Right lobe of liver (tissue), 6 donors: ENCODE measurements at regions not wholly inside any gene's neighbourhood (a gene's known extent, or its start where the extent isn't known, plus 50 kb on each side); places are given as distances from the start of the nearest gene placed in this dataset.

Source experiments
- ATAC-seq, 4 donors: fragments of 200-7000 bp; cut with Tn5 transposase; one replicate each; pipeline ENCODE4 v1.9.1; 2020; ENCODE audit warnings: mild to moderate bottlenecking in 4 of 4, moderate library complexity in 4 of 4
- DNase-seq, 3 donors: peaks; one replicate each; pipeline ENCODE4 v3.0.0-alpha.2; 2020
- H3K27ac ChIP-seq, 3 donors: fragments of 200-600 bp; one replicate each; pipeline ENCODE4 v1.8.0; 2022
- H3K27me3 ChIP-seq, 2 donors: fragments of 200-600 bp; one replicate each; pipeline ENCODE4 v1.8.0; 2022
- H3K36me3 ChIP-seq, 4 donors: fragments of 200-600 bp; sonication (generic) in 1 of 4; one replicate each; pipeline versions ENCODE4 v1.5.1 to v1.8.0; 2017 to 2022; ENCODE audit warnings: control low read depth in 1 of 4
- H3K4me1 ChIP-seq, 4 donors: fragments of 200-600 bp; sonication (generic) in 1 of 4; one replicate each; pipeline versions ENCODE4 v1.5.1 to v1.8.0; 2017 to 2022; ENCODE audit warnings: control low read depth in 1 of 4
- H3K4me3 ChIP-seq, 3 donors: fragments of 200-600 bp; one replicate each; pipeline ENCODE4 v1.8.0; 2022
- H3K9me3 ChIP-seq, 4 donors: fragments of 200-600 bp; sonication (generic) in 1 of 4; one replicate each; pipeline versions ENCODE4 v1.5.1 to v1.8.0; 2017 to 2022; ENCODE audit warnings: control low read depth in 1 of 4
- CTCF ChIP-seq, 4 donors: fragments of 200-600 bp in 3 of 4; fragments of 450-650 bp in 1 of 4; IDR thresholded peaks; one replicate each; pipeline versions ENCODE4 v1.5.1 to v1.8.0; 2016 to 2022; ENCODE audit warnings: antibody characterized with exemption in 4 of 4, mild to moderate bottlenecking in 2 of 4
- POLR2A ChIP-seq: fragments of 450-650 bp; IDR thresholded peaks from one replicate; pipeline ENCODE4 v1.6.1; 2017; ENCODE audit warnings: antibody characterized with exemption, mild to moderate bottlenecking
- WGBS: methylation state at CpG from one replicate; pipeline ENCODE4 v1.1.6; 2018; ENCODE audit warnings: low coverage, low lambda C conversion rate; ENCODE audit not compliant: insufficient coverage; ENCODE audit errors: missing lambda C conversion rate; 5-methylcytosine and 5-hydroxymethylcytosine counted together
- intact Hi-C, 2 donors: fragments of 100-400 bp; cut with DNase I; formaldehyde crosslinking; loops; one replicate each; pipeline versions ENCODE4 v1.11.2 to v1.14.1; 2022
- donor health status: DM: no; HTN: yes; CAD: no.
- donor health status: DM: no; HTN: no; CAD: no.
- donor health status: DM: no; HTN: no; CAD: no.
- donor health status: DM: no; HTN: yes; CAD: no.
- donor health status: DM: no; HTN: yes; CAD: no.

- DNase-seq (no peak), ATAC-seq (no peak)
- intact Hi-C loops = no loop called here
- no peaks in the 10 kb centered on the region for H3K27me3 ChIP-seq
- H3K4me1 ChIP-seq = no peaks in the 10 kb centered on the region
- H3K27ac ChIP-seq = no peak overlapping the region
- H3K36me3 ChIP-seq = no peaks in the 10 kb centered on the region
- no peak for TF ChIP-seq POLR2A
- no peak for TF ChIP-seq CTCF (IDR thresholded peaks at IDR 0.05)
- H3K4me3 ChIP-seq = no peak overlapping the region
- 47% methylated on average over 2 of the region's 2 CpGs for WGBS
- no peaks in the 10 kb centered on the region for H3K9me3 ChIP-seq
Observed at GRCh38 chr2:138950486-138950885, 170.3 kb upstream of the NXPH2 start.

- Histone ChIP-seq H3K27me3 (no peaks in the 10 kb centered on the region), H3K9me3 (no peaks in the 10 kb centered on the region), H3K27ac (no peak overlapping the region), H3K36me3 (no peaks in the 10 kb centered on the region), H3K4me1 (no peaks in the 10 kb centered on the region), H3K4me3 (no peak overlapping the region)
- DNase-seq (no peak), ATAC-seq (no peak)
- no peak for TF ChIP-seq CTCF (IDR thresholded peaks at IDR 0.05)
- no peak for TF ChIP-seq POLR2A
- intact Hi-C loops = no loop called here
- 44% methylated on average over 3 of the region's 3 CpGs for WGBS
Observed at GRCh38 chr2:138949517-138949916, 169.3 kb upstream of the NXPH2 start.

GRCh38 chr2:138948070-138948539 lies 167.9 kb upstream of the NXPH2 start:
- no peak for DNase-seq
- ATAC-seq = no peak
- Histone ChIP-seq H3K27ac (no peak overlapping the region), H3K36me3 (no peaks in the 10 kb centered on the region), H3K27me3 (no peaks in the 10 kb centered on the region), H3K4me1 (no peaks in the 10 kb centered on the region), H3K4me3 (no peak overlapping the region), H3K9me3 (no peaks in the 10 kb centered on the region)
- intact Hi-C loops = no loop called here
- 11% methylated on average over 1 of the region's 1 CpG for WGBS
- TF ChIP-seq CTCF (IDR thresholded peaks at IDR 0.05) (no peak), POLR2A (no peak)

GRCh38 chr2:138943470-138943869 lies 163.3 kb upstream of the NXPH2 start:
- Histone ChIP-seq H3K27ac (no peak overlapping the region), H3K36me3 (no peaks in the 10 kb centered on the region), H3K9me3 (no peaks in the 10 kb centered on the region), H3K27me3 (no peaks in the 10 kb centered on the region), H3K4me3 (no peak overlapping the region), H3K4me1 (no peaks in the 10 kb centered on the region)
- intact Hi-C loops = no loop called here
- 57% methylated on average over 2 of the region's 2 CpGs for WGBS
- ATAC-seq (no peak), DNase-seq (no peak)
- TF ChIP-seq POLR2A (no peak), CTCF (IDR thresholded peaks at IDR 0.05) (no peak)

- intact Hi-C loops = no loop called here
Observed at GRCh38 chr2:138942466-138942865, 162.3 kb upstream of the NXPH2 start.

More at GRCh38 chr2:138942466-138942865, 162.3 kb upstream of the NXPH2 start:
- Histone ChIP-seq H3K36me3 (no peaks in the 10 kb centered on the region), H3K9me3 (no peaks in the 10 kb centered on the region), H3K4me1 (no peaks in the 10 kb centered on the region), H3K27me3 (no peaks in the 10 kb centered on the region), H3K27ac (no peak overlapping the region), H3K4me3 (no peak overlapping the region)
- TF ChIP-seq CTCF (IDR thresholded peaks at IDR 0.05) (no peak), POLR2A (no peak)
- no peak for ATAC-seq
- DNase-seq = no peak
- WGBS = 0% methylated on average over 2 of the region's 6 CpGs
